WERI-Rb-1 (cell line): ENCODE measurements at regions not wholly inside any gene's neighbourhood (a gene's known extent, or its start where the extent isn't known, plus 50 kb on each side); places are given as distances from the start of the nearest gene placed in this dataset.

ENCODE experiments used
- DNase-seq: peaks from one replicate; pipeline ENCODE4 v3.0.0-alpha.2; 2020
- H3K27ac ChIP-seq: fragments of 250-450 bp; sonication (Bioruptor Pico); 2 replicates; pipeline ENCODE4 v1.5.1; 2020; ENCODE audit warnings: mild to moderate bottlenecking, moderate library complexity
- H3K27me3 ChIP-seq: fragments of 250-450 bp; sonication (Bioruptor Pico); 2 replicates; pipeline ENCODE4 v1.5.1; 2021; ENCODE audit warnings: mild to moderate bottlenecking, low read depth, moderate library complexity; ENCODE audit not compliant: insufficient read depth, severe bottlenecking
- H3K36me3 ChIP-seq: fragments of 250-450 bp; sonication (Bioruptor Pico); 2 replicates; pipeline ENCODE4 v1.5.1; 2020; ENCODE audit warnings: mild to moderate bottlenecking, moderate library complexity
- H3K4me3 ChIP-seq: 2 replicates; pipeline ENCODE4 v1.5.1; 2011; ENCODE audit warnings: low read depth, mild to moderate bottlenecking, control low read depth, low read length
- H3K9me3 ChIP-seq: fragments of 250-450 bp; sonication (Bioruptor Pico); 2 replicates; pipeline ENCODE4 v1.5.1; 2021; ENCODE audit warnings: mild to moderate bottlenecking, moderate library complexity; ENCODE audit not compliant: severe bottlenecking
- CTCF ChIP-seq: IDR thresholded peaks from 2 replicates; pipeline ENCODE4 v1.5.1; 2011; ENCODE audit warnings: low read depth, mild to moderate bottlenecking, control low read depth, inconsistent platforms, low read length

GRCh38 chr12:5197656-5198055 lies 154.0 kb downstream of the KCNA5 start:
- no peaks in the 10 kb centered on the region for H3K9me3 ChIP-seq

GRCh38 chr12:5200278-5201087 lies 156.8 kb downstream of the KCNA5 start:
- DNase-seq, result peak; percentile 87
- Histone ChIP-seq H3K36me3 (no peaks in the 10 kb centered on the region), H3K27me3 (no peaks in the 10 kb centered on the region), H3K9me3 (no peaks in the 10 kb centered on the region), H3K4me3 (no peak overlapping the region), H3K27ac (peak overlapping the region; percentile 75)
- TF ChIP-seq CTCF, result peak; percentile 85

More at GRCh38 chr12:5197656-5198055, 154.0 kb downstream of the KCNA5 start:
- Histone ChIP-seq H3K27ac (no peak overlapping the region), H3K27me3 (no peaks in the 10 kb centered on the region), H3K4me3 (no peak overlapping the region), H3K36me3 (no peaks in the 10 kb centered on the region)
- no peak for DNase-seq
- TF ChIP-seq CTCF, result no peak

GRCh38 chr12:5201554-5202218 lies 158.0 kb downstream of the KCNA5 start:
- Histone ChIP-seq H3K9me3 (no peaks in the 10 kb centered on the region), H3K27ac (peak overlapping the region; percentile 75), H3K4me3 (peak overlapping the region; percentile 1; the same call in 1 of the 2 replicates), H3K36me3 (no peaks in the 10 kb centered on the region), H3K27me3 (no peaks in the 10 kb centered on the region)
- TF ChIP-seq CTCF, result no peak
- peak; percentile 91 for DNase-seq

- DNase-seq, result no peak
- no peak for TF ChIP-seq CTCF
- Histone ChIP-seq H3K9me3 (no peaks in the 10 kb centered on the region), H3K27me3 (no peaks in the 10 kb centered on the region), H3K27ac (peak overlapping the region; percentile 19), H3K36me3 (no peaks in the 10 kb centered on the region), H3K4me3 (no peak overlapping the region)
These were observed 159.6 kb downstream of the KCNA5 start for GRCh38 chr12:5203274-5203673.

GRCh38 chr12:5203720-5204119 lies 160.0 kb downstream of the KCNA5 start:
- no peak for DNase-seq
- no peak for TF ChIP-seq CTCF
- no peaks in the 10 kb centered on the region for H3K9me3 ChIP-seq

More at GRCh38 chr12:5203720-5204119, 160.0 kb downstream of the KCNA5 start:
- peak overlapping the region; percentile 15 for H3K27ac ChIP-seq
- H3K27me3 ChIP-seq, result no peaks in the 10 kb centered on the region
- H3K4me3 ChIP-seq, result no peak overlapping the region
- H3K36me3 ChIP-seq, result no peaks in the 10 kb centered on the region
